GM20431 (cell line): ENCODE measurements at regions not wholly inside any gene's neighbourhood (a gene's known extent, or its start where the extent isn't known, plus 50 kb on each side); places are given as distances from the start of the nearest gene placed in this dataset.

Source experiments
- in situ Hi-C: fragments of 300-500 bp; cut with MseI, MboI; formaldehyde crosslinking; loops from one replicate; pipeline ENCODE4 v1.15.0; 2020; ENCODE audit warnings: low sequenced_read_pairs; ENCODE audit not compliant: unreplicated experiment

GRCh38 chr6:137434640-137435039 is 59.6 kb downstream of the OLIG3 start:
- in situ Hi-C loops = no loop called here

GRCh38 chr6:137432054-137432611 is 62.1 kb downstream of the OLIG3 start:
- in situ Hi-C loops = no loop called here

GRCh38 chr6:137430954-137431353 is 63.2 kb downstream of the OLIG3 start:
- in situ Hi-C loops = no loop called here

- in situ Hi-C loops = no loop called here
These were observed 66.4 kb downstream of the OLIG3 start for GRCh38 chr6:137427656-137428290.

DNA sequence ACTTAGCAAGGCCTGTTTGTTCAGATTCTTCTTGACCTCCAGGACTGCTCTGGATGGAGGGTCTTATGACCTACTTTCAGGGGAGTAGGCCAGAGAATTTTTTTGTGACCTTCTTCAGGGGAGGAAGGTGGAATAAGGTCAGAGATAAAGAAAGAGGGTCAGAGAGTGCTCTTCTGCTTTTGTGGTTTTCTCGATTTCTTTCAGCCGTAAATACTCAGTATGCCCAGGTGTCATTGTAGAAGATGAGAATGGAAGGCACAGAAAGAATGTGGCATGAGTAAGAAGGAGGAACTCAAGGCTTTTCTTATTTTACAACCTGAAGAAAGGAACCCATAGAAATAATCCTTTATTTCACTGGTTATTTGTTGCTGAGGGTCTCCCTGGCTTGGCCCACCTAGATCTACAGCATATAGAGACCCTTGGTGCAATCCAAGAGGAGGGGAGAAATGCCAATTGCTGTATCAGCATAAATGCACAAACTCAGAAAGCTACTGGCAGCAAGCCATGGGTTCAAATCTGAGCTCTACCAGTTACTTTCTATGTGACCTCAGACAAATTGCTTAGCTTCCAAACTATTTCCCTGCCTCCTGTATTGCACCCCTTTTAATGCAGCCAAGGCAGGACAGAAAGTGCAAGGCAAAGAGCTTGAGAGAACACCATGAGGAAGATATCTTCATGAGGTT is 68.0 kb downstream of the OLIG3 start:
- in situ Hi-C loops = no loop called here

DNA sequence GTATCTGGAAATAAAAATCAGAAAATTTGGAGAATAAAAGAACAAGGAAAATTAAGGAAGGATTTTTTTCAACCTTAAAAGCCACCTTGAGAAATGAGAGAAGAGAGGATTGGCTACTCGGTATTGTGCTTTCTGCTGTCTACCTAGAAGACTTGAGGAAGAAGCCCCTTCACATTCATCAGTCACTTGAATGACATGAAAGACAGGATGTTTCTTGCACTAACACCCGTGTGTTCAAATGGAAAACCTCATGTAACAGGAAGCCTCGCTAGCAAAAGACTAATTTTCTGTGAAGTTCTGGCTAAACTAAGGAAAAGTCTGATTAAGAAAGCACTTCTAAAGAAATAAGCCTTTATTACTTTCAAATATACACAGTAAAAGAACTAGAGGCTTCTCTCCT is 69.9 kb downstream of the OLIG3 start:
- in situ Hi-C loops = no loop called here

DNA sequence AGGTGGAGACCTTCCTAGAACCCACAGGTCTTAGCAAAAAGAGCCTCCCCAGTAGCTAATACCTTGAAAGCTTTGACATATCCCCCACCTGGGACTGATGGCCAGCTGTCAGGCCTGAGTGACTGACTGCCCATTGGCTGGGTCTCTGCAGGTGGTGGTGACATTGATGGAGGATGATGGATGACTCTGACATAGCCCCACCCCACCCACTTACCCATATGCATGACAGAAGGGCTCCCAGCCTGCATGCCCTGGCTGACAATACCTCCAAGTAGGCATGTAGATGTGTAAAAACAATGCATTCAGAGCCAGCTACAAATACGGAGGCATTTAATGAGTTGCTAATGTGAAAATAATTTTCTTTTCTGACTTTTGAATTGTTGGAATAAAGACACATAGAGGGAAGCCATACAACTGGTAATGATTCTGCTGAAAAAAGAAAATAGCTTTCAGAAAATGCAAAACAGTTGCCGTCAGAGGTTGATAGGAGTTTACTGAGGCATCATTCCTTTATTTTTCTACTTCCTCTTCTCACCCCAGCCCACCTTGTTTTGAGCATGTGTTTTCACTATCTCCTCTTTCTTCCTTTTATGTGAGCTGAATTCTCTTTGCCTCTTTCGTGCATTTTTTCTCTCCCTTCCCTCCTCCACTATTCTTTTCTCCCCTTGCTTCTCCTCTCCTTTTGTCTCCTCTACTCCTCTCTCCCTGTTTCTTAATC is 70.6 kb downstream of the OLIG3 start:
- in situ Hi-C loops = no loop called here

- in situ Hi-C loops = no loop called here
These were observed 76.8 kb downstream of the OLIG3 start for GRCh38 chr6:137417396-137417795.

DNA sequence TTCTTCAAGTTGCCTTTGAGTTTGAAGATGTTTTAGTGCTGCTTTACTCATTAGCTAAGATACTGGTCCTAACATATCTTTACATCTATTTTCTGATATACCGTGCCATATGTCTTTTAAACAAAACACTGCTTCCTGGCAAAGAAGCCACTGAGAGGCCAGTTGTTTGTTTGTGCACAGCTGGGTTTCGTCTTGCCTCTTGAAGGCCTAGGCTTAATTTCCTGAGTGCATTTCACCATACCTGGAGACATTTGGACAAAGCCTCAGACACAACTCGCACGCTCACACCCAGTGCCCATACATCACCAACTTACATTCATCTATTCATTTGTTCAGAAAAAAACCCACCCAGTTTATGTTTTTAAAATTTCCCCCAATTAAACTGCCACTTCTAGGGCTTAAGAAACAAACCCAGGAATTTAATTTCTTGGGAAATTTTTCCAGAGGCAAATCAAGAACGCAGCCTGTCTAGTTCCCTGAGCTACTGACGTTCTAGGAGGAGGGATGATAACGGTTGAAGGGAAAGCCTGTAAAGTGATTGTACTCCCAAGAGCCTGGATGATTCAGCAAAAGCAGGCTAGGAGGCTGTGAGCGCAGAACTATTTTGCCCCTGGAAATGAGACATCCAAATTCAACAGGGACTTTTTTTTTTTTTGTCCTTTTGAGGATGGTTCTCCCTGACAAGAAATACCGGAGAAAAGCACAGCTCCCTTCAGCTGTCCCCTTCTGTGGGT is 77.7 kb downstream of the OLIG3 start:
- in situ Hi-C loops = no loop called here

DNA sequence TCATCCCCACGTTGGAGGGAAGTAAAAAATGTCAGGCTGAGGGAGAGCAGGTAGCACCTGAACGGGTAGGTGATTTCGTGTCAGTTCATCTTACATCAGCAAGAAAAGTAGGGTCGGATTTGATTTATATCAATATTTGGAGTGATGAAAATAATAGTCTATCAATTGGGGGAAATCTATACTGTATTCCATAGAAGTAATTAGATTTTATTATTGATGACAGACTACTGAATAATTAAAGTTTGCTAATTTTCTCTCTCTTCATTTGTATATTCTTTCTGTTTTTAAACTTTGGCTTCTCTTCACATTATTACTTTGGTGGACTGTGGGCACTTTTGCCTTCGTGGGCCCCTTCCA is 78.4 kb downstream of the OLIG3 start:
- in situ Hi-C loops = no loop called here

DNA sequence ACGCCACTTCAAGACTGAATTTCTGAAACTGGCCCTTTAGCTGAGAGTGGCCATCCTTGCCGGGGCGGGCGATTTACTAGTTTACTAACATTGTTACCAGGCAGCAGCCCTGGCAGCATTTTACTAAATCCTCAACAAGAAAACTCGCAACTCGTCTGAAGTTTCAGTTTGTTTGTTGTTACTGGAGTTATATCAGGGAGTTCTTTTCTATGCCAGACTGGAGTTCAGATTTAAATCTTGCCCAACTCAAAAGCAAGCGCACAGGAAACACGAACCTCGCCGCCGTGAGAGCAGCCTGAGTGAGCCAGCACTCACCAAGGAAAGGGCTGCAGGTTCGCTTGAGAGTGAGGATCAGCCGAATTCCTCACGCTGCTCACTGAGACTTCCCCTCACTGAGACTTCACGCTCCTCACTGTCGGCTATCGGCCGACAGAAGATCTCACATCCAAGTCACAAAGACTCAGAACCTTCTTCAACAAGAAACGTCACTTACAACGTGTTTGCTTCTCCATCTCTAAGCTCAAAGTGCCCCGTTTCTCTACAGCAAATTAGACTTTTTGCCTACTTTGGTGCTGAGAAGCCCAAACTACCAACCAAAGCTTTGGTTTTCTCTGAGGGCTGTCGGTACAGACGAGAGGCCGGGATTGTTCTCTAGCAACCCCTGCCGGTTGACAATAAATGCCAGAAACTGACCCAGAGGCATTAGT is 78.9 kb downstream of the OLIG3 start:
- in situ Hi-C loops = no loop called here

GRCh38 chr6:137414599-137414998 is 79.6 kb downstream of the OLIG3 start:
- in situ Hi-C loops = no loop called here

GRCh38 chr6:137413482-137413881 is 80.7 kb downstream of the OLIG3 start:
- in situ Hi-C loops = no loop called here

DNA sequence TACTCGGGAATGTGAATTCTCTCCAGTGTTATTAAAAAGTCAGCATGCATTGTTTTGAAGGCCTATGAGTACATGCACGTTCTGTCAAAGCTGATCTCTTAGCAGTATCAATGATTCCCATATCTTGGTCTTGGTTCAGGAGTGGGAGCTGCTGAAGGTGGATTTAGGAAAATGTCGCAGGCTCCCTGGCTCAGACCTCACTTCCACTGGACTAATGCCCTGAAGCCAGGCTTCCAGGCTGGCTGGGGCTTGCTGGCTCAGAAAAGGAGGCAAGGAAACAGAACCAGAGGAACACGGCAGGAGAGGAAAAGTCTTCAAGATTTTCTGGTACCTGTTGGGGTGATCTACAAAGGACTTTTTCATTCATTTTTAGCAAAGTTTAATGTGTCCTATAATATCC is 81.6 kb downstream of the OLIG3 start:
- in situ Hi-C loops = no loop called here

DNA sequence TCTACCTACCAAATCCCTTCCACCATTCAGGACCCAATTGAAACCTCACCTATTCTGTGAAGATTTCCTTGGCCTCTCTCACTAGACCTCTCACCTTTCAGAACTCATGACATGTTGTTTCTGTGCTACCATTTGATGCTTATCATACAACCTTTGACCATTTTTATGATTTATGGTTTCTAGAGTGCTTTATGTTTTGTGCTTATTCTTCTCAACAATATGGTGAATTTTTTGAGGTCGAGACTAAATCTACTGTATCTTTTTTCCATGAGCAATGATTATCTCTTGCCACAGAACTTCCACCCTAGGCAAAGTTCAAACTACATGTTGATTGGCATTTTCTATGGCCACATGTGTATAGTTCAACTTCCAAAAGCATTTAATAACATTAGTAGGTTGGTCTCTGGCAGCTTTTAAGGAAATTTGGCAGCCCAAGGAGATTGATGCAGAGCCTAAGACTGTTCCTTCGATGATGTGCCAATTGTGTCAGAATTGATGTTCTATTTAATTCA is 84.9 kb downstream of the OLIG3 start:
- in situ Hi-C loops = no loop called here

GRCh38 chr6:137407816-137408215 is 86.4 kb downstream of the OLIG3 start:
- in situ Hi-C loops = no loop called here

GRCh38 chr6:137405806-137406205 is 88.4 kb downstream of the OLIG3 start:
- in situ Hi-C loops = no loop called here

GRCh38 chr6:137403855-137404254 is 90.3 kb downstream of the OLIG3 start:
- in situ Hi-C loops = no loop called here

- in situ Hi-C loops = no loop called here
These were observed 90.8 kb downstream of the OLIG3 start for GRCh38 chr6:137403443-137403842.
